H9 (cell line): ENCODE measurements at regions not wholly inside any gene's neighbourhood (a gene's known extent, or its start where the extent isn't known, plus 50 kb on each side); places are given as distances from the start of the nearest gene placed in this dataset.

Source experiments
- DNase-seq: peaks from one replicate; pipeline ENCODE4 v3.0.0-alpha.2; 2017
- H2AFZ ChIP-seq: one replicate; pipeline ENCODE4 v1.6.1; 2013; ENCODE audit warnings: mild to moderate bottlenecking, low read length, control low read depth, moderate library complexity
- H2AK5ac ChIP-seq: 2 replicates; pipeline ENCODE4 v1.6.1; 2013; ENCODE audit warnings: low read length, control low read depth, mixed read lengths; ENCODE audit not compliant: insufficient read length
- H2BK120ac ChIP-seq: one replicate; pipeline ENCODE4 v1.6.1; 2013; ENCODE audit warnings: low read depth, mild to moderate bottlenecking, low read length, control low read depth, inconsistent platforms; ENCODE audit not compliant: poor library complexity, severe bottlenecking
- H2BK12ac ChIP-seq: 2 replicates; pipeline ENCODE4 v1.6.1; 2013; ENCODE audit warnings: low read length, control low read depth, mixed read lengths, low read depth; ENCODE audit not compliant: insufficient read length
- H2BK15ac ChIP-seq: 2 replicates; pipeline ENCODE4 v1.6.1; 2013; ENCODE audit warnings: low read depth, low read length, control low read depth
- H2BK20ac ChIP-seq: one replicate; pipeline ENCODE4 v1.6.1; 2013; ENCODE audit warnings: low read depth, mild to moderate bottlenecking, low read length, control low read depth, inconsistent platforms; ENCODE audit not compliant: poor library complexity, severe bottlenecking
- H2BK5ac ChIP-seq: 2 replicates; pipeline ENCODE4 v1.6.1; 2013; ENCODE audit warnings: low read length, control low read depth, mixed read lengths; ENCODE audit not compliant: insufficient read length
- H3K14ac ChIP-seq: 2 replicates; pipeline ENCODE4 v1.6.1; 2013; ENCODE audit warnings: low read length, control low read depth; ENCODE audit not compliant: insufficient read depth
- H3K18ac ChIP-seq: 2 replicates; pipeline ENCODE4 v1.6.1; 2013; ENCODE audit warnings: low read depth, mild to moderate bottlenecking, mixed read lengths, low read length, control low read depth; ENCODE audit not compliant: insufficient read length
- H3K23ac ChIP-seq: 2 replicates; pipeline ENCODE4 v1.6.1; 2013; ENCODE audit warnings: low read length, control low read depth, mixed read lengths, low read depth; ENCODE audit not compliant: insufficient read length
- H3K23me2 ChIP-seq: 2 replicates; pipeline ENCODE4 v1.6.1; 2013; ENCODE audit warnings: low read depth, mild to moderate bottlenecking, mixed read lengths, low read length, control low read depth; ENCODE audit not compliant: insufficient read length, poor library complexity, severe bottlenecking
- H3K27ac ChIP-seq: 2 replicates; pipeline ENCODE4 v1.5.1; 2013; ENCODE audit warnings: low read length, control low read depth, mixed read lengths, low read depth; ENCODE audit not compliant: insufficient read length
- H3K27me3 ChIP-seq: 2 replicates; pipeline ENCODE4 v1.6.1; 2013; ENCODE audit warnings: low read length, control low read depth, inconsistent platforms; ENCODE audit not compliant: insufficient read depth
- H3K4ac ChIP-seq: 2 replicates; pipeline ENCODE4 v1.6.1; 2013; ENCODE audit warnings: low read depth, mild to moderate bottlenecking, control low read depth, inconsistent platforms, low read length, moderate library complexity
- H3K4me1 ChIP-seq: 2 replicates; pipeline ENCODE4 v1.6.1; 2013; ENCODE audit warnings: low read length, control low read depth, inconsistent platforms; ENCODE audit not compliant: insufficient read depth
- H3K4me2 ChIP-seq: 2 replicates; pipeline ENCODE4 v1.6.1; 2013; ENCODE audit warnings: low read length, control low read depth, mixed read lengths; ENCODE audit not compliant: insufficient read length, insufficient read depth
- H3K56ac ChIP-seq: 2 replicates; pipeline ENCODE4 v1.6.1; 2013; ENCODE audit warnings: low read depth, mild to moderate bottlenecking, mixed read lengths, low read length, control low read depth; ENCODE audit not compliant: insufficient read length
- H3K79me1 ChIP-seq: 2 replicates; pipeline ENCODE4 v1.6.1; 2013; ENCODE audit warnings: low read depth, mild to moderate bottlenecking, moderate library complexity, low read length, control low read depth, inconsistent platforms; ENCODE audit not compliant: insufficient read depth, poor library complexity, severe bottlenecking
- H3K79me2 ChIP-seq: 2 replicates; pipeline ENCODE4 v1.6.1; 2013; ENCODE audit warnings: low read length, control low read depth, inconsistent platforms; ENCODE audit not compliant: insufficient read depth
- H3K9ac ChIP-seq: 2 replicates; pipeline ENCODE4 v1.6.1; 2013; ENCODE audit warnings: low read length, control low read depth, mixed read lengths; ENCODE audit not compliant: insufficient read length; ENCODE audit errors: extremely low read depth
- H3K9me3 ChIP-seq: one replicate; pipeline ENCODE4 v1.6.1; 2013; ENCODE audit warnings: low read depth, low read length, inconsistent platforms; ENCODE audit not compliant: control insufficient read depth
- H3T11ph ChIP-seq: one replicate; pipeline ENCODE4 v1.6.1; 2013; ENCODE audit warnings: mild to moderate bottlenecking, low read length, control low read depth, inconsistent platforms
- H4K20me1 ChIP-seq: one replicate; pipeline ENCODE4 v1.6.1; 2013; ENCODE audit not compliant: control insufficient read depth, insufficient read length, insufficient read depth
- H4K5ac ChIP-seq: 2 replicates; pipeline ENCODE4 v1.6.1; 2013; ENCODE audit warnings: low read depth, mild to moderate bottlenecking, mixed read lengths, low read length, control low read depth; ENCODE audit not compliant: insufficient read length
- H4K8ac ChIP-seq: replicated peaks from 2 replicates; pipeline ENCODE4 v1.6.1; 2013; ENCODE audit warnings: low read length, control low read depth, mixed read lengths, low read depth; ENCODE audit not compliant: insufficient read length
- H4K91ac ChIP-seq: 2 replicates; pipeline ENCODE4 v1.6.1; 2013; ENCODE audit warnings: low read depth, mild to moderate bottlenecking, moderate library complexity, mixed read lengths, low read length, control low read depth; ENCODE audit not compliant: insufficient read length
- H3K27ac Mint-ChIP-seq, 3 experiments: 2 replicates in 2 of 3; 3 replicates in 1 of 3; pipeline ENCODE4 v1.8.0; 2020 to 2021; ENCODE audit warnings: mixed read lengths in 3 of 3, mild to moderate bottlenecking in 1 of 3, moderate library complexity in 1 of 3
- H3K27me3 Mint-ChIP-seq: 2 replicates; pipeline ENCODE4 v1.8.0; 2021; ENCODE audit warnings: low read depth, mild to moderate bottlenecking, moderate library complexity, mixed read lengths
- H3K36me3 Mint-ChIP-seq, 3 experiments: 2 replicates in 2 of 3; 3 replicates in 1 of 3; pipeline ENCODE4 v1.8.0; 2020 to 2021; ENCODE audit warnings: low read depth in 3 of 3, mixed read lengths in 3 of 3; ENCODE audit not compliant: insufficient read depth in 1 of 3
- H3K4me1 Mint-ChIP-seq, 2 experiments: 2 replicates each; pipeline ENCODE4 v1.8.0; 2020; ENCODE audit warnings: mixed read lengths in 2 of 2
- H3K4me3 Mint-ChIP-seq, 2 experiments: 2 replicates in 1 of 2; 3 replicates in 1 of 2; pipeline ENCODE4 v1.8.0; 2020 to 2021; ENCODE audit warnings: mild to moderate bottlenecking in 2 of 2, mixed read lengths in 2 of 2, moderate library complexity in 1 of 2
- H3K9me3 Mint-ChIP-seq, 2 experiments: 2 replicates in 1 of 2; 3 replicates in 1 of 2; pipeline ENCODE4 v1.8.0; 2020; ENCODE audit warnings: mild to moderate bottlenecking in 2 of 2, mixed read lengths in 2 of 2, moderate library complexity in 1 of 2
- WGBS: extraction: QIAGEN DNeasy Blood & Tissue Kit; methylation state at CpG from one replicate; pipeline ENCODE4 v1.1.7; 2013; ENCODE audit warnings: missing lambda C conversion rate, low lambda C conversion rate, mixed read lengths; ENCODE audit not compliant: insufficient read length; ENCODE audit errors: extremely low coverage; 5-methylcytosine and 5-hydroxymethylcytosine counted together
- TF ChIP-seq, protein P1 (sequence below): fragments of 200-600 bp; sonication (generic); conservative IDR thresholded peaks from 3 replicates; pipeline ENCODE4 v1.8.0; 2021; ENCODE audit warnings: antibody characterized with exemption, mild to moderate bottlenecking

DNA sequence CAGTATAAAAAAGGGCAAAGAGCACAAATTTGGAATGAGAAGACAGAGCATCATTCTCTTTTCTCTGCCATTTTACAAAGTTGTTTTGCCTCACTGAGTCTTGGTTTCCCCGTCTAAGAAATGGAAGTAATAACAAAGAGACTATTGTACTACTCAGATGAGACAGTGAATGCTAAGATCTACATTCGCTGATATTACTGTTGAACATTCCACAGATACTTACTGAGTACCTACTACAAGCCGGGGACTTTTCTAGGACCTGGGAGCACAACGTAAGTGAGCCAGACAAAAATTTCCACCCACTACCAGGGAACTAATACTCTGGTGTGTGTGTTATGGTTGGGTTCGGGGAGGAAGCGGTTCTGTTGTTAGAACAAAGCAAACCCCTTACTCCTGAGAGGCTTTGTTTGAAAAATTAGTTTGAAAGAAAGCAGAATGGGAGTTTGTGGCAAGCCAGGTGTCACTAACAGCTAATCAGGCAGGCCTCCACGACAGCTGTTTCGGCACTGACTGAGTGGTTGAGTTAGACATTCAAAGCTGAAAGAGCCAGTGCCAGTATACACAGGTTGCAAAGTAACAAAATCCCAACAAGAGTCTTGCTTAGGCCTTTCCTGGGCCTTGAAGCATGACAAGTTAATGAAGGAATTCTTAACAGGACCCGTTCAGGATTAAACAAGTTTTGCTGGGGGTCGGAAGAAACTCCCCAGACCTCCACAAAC lies 458.3 kb downstream of the EDEM1 start:
- H3K56ac ChIP-seq, result no peak overlapping the region
- no peaks in the 10 kb centered on the region for H3K4me1 ChIP-seq
- H3K79me1 ChIP-seq, result no peaks in the 10 kb centered on the region
- H3T11ph ChIP-seq, result no peak overlapping the region
- H3K27me3 ChIP-seq, result no peaks in the 10 kb centered on the region
- no peak overlapping the region for H3K27ac ChIP-seq
- H2BK12ac ChIP-seq, result no peak overlapping the region
- H4K20me1 ChIP-seq, result no peaks in the 10 kb centered on the region
- no peak overlapping the region for H3K18ac ChIP-seq
- no peak overlapping the region for H2BK20ac ChIP-seq
- no peak overlapping the region for H3K14ac ChIP-seq
- Mint-ChIP-seq H3K27ac (no peak overlapping the region; a peak in 1 of 7 replicates), H3K27me3 (no peaks in the 10 kb centered on the region; the same call in 1 of the 2 replicates), H3K9me3 (peaks cover 0 to 4% of the 10 kb centered on the region in 2 experiments; a peak in 1 of 5 replicates), H3K4me1 (no peaks in the 10 kb centered on the region), H3K36me3 (no peaks in the 10 kb centered on the region), H3K4me3 (no peak overlapping the region)
- H2BK15ac ChIP-seq, result no peak overlapping the region
- H2BK5ac ChIP-seq, result no peak overlapping the region
- H3K9ac ChIP-seq, result no peak overlapping the region
- no CpG with 5 or more reads among the region's 10 CpGs for WGBS
- H3K4me2 ChIP-seq, result no peak overlapping the region
- TF ChIP-seq, protein P1, sequence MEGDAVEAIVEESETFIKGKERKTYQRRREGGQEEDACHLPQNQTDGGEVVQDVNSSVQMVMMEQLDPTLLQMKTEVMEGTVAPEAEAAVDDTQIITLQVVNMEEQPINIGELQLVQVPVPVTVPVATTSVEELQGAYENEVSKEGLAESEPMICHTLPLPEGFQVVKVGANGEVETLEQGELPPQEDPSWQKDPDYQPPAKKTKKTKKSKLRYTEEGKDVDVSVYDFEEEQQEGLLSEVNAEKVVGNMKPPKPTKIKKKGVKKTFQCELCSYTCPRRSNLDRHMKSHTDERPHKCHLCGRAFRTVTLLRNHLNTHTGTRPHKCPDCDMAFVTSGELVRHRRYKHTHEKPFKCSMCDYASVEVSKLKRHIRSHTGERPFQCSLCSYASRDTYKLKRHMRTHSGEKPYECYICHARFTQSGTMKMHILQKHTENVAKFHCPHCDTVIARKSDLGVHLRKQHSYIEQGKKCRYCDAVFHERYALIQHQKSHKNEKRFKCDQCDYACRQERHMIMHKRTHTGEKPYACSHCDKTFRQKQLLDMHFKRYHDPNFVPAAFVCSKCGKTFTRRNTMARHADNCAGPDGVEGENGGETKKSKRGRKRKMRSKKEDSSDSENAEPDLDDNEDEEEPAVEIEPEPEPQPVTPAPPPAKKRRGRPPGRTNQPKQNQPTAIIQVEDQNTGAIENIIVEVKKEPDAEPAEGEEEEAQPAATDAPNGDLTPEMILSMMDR, result no peak
- H2AK5ac ChIP-seq, result no peak overlapping the region
- no peaks in the 10 kb centered on the region for H3K79me2 ChIP-seq
- no peak overlapping the region for H4K5ac ChIP-seq
- no peak overlapping the region for H3K23ac ChIP-seq
- no peaks in the 10 kb centered on the region for H3K9me3 ChIP-seq
- no peaks in the 10 kb centered on the region for H3K23me2 ChIP-seq
- no peak for DNase-seq
- H3K4ac ChIP-seq, result no peak overlapping the region
- H4K91ac ChIP-seq, result no peak overlapping the region
- H2BK120ac ChIP-seq, result no peak overlapping the region
- H4K8ac ChIP-seq, result no peak overlapping the region
- H2AFZ ChIP-seq, result no peak overlapping the region
